GM23338 (cell line): ENCODE measurements at regions not wholly inside any gene's neighbourhood (a gene's known extent, or its start where the extent isn't known, plus 50 kb on each side); places are given as distances from the start of the nearest gene placed in this dataset.

Experiments
- ATAC-seq: fragments of 200-7000 bp; cut with Tn5 transposase; 3 replicates; pipeline ENCODE4 v1.9.1; 2020
- DNase-seq: peaks from one replicate; pipeline ENCODE4 v3.0.0-alpha.2; 2015; ENCODE audit warnings: low spot score
- H2AFZ ChIP-seq: fragments of 200-600 bp; sonication (generic); 2 replicates; pipeline ENCODE4 v1.8.0; 2016; ENCODE audit warnings: antibody characterized with exemption, mild to moderate bottlenecking, moderate library complexity
- H3F3A ChIP-seq: fragments of 200-600 bp; sonication (generic); replicated peaks from 2 replicates; pipeline ENCODE4 v1.8.0; 2017; ENCODE audit warnings: antibody characterized with exemption, mixed run types, low read depth
- H3K27ac ChIP-seq: fragments of 200-600 bp; sonication (generic); 2 replicates; pipeline ENCODE4 v1.6.1; 2016; ENCODE audit warnings: low read depth
- H3K27me3 ChIP-seq: fragments of 200-600 bp; sonication (generic); 2 replicates; pipeline ENCODE4 v1.8.0; 2016; ENCODE audit warnings: mild to moderate bottlenecking, mixed run types, moderate library complexity; ENCODE audit not compliant: insufficient read depth
- H3K36me3 ChIP-seq: fragments of 200-600 bp; sonication (generic); 2 replicates; pipeline ENCODE4 v1.8.0; 2016; ENCODE audit warnings: mild to moderate bottlenecking; ENCODE audit not compliant: insufficient read depth
- H3K4me1 ChIP-seq: fragments of 200-600 bp; sonication (generic); 2 replicates; pipeline ENCODE4 v1.8.0; 2016; ENCODE audit warnings: mild to moderate bottlenecking, moderate library complexity; ENCODE audit not compliant: insufficient read depth
- H3K4me2 ChIP-seq: fragments of 200-600 bp; sonication (generic); 2 replicates; pipeline ENCODE4 v1.7.1; 2017; ENCODE audit warnings: mixed run types
- H3K4me3 ChIP-seq: fragments of 200-600 bp; sonication (generic); 2 replicates; pipeline ENCODE4 v1.6.1; 2016; ENCODE audit warnings: mixed run types
- H3K79me2 ChIP-seq: fragments of 200-600 bp; sonication (generic); replicated peaks from 2 replicates; pipeline ENCODE4 v1.8.0; 2017; ENCODE audit warnings: mild to moderate bottlenecking; ENCODE audit not compliant: insufficient read depth
- H3K9me2 ChIP-seq: fragments of 200-600 bp; sonication (generic); 2 replicates; pipeline ENCODE4 v1.8.0; 2017; ENCODE audit not compliant: insufficient read depth
- H4K20me1 ChIP-seq: fragments of 200-600 bp; sonication (generic); replicated peaks from 2 replicates; pipeline ENCODE4 v1.8.0; 2017; ENCODE audit warnings: mild to moderate bottlenecking; ENCODE audit not compliant: insufficient read depth
- H3K27ac Mint-ChIP-seq: 2 replicates; pipeline ENCODE4 v1.8.0; 2020; ENCODE audit warnings: inconsistent platforms, mild to moderate bottlenecking, moderate library complexity, mixed read lengths
- H3K27me3 Mint-ChIP-seq: 3 replicates; pipeline ENCODE4 v1.8.0; 2022; ENCODE audit warnings: low read depth, mild to moderate bottlenecking, moderate library complexity, mixed read lengths, inconsistent platforms; ENCODE audit not compliant: insufficient read depth, poor library complexity
- H3K36me3 Mint-ChIP-seq: 3 replicates; pipeline ENCODE4 v1.8.0; 2021; ENCODE audit warnings: low read depth, mild to moderate bottlenecking, inconsistent platforms, moderate library complexity, mixed read lengths
- H3K4me1 Mint-ChIP-seq: 3 replicates; pipeline ENCODE4 v1.8.0; 2020; ENCODE audit warnings: mild to moderate bottlenecking, inconsistent platforms, mixed read lengths
- H3K4me3 Mint-ChIP-seq: 3 replicates; pipeline ENCODE4 v1.8.0; 2021; ENCODE audit warnings: moderate library complexity, mild to moderate bottlenecking, inconsistent platforms, mixed read lengths
- H3K9me3 Mint-ChIP-seq: 3 replicates; pipeline ENCODE4 v1.8.0; 2020; ENCODE audit warnings: moderate library complexity, mild to moderate bottlenecking, inconsistent platforms, mixed read lengths
- CREB1 ChIP-seq: fragments of 250-450 bp; sonication (Bioruptor Pico); IDR thresholded peaks from 2 replicates; pipeline ENCODE4 v1.5.0; 2020; ENCODE audit warnings: low read depth, mild to moderate bottlenecking, moderate library complexity
- CTCF ChIP-seq, 2 experiments: fragments of 200-600 bp in 1 of 2; sonication (generic) in 1 of 2; conservative IDR thresholded peaks; 2 replicates each; pipeline versions ENCODE4 v1.5.1 to v1.6.1; 2016 to 2017; ENCODE audit warnings: antibody characterized with exemption in 2 of 2, low read depth in 2 of 2, mild to moderate bottlenecking in 2 of 2, moderate library complexity in 1 of 2
- ETS1 ChIP-seq: IDR thresholded peaks from 2 replicates; pipeline ENCODE4 v1.6.1; 2016; ENCODE audit warnings: antibody characterized with exemption
- EZH2 ChIP-seq: fragments of 200-600 bp; sonication (generic); IDR thresholded peaks from one replicate; pipeline ENCODE4 v1.8.0; 2017; ENCODE audit warnings: antibody characterized with exemption, mild to moderate bottlenecking, low read depth; ENCODE audit not compliant: unreplicated experiment
- EZH2phosphoT487 ChIP-seq: fragments of 200-600 bp; sonication (generic); IDR thresholded peaks from one replicate; pipeline ENCODE4 v1.8.1; 2018; ENCODE audit warnings: antibody characterized with exemption; ENCODE audit not compliant: unreplicated experiment
- JUNB ChIP-seq: IDR thresholded peaks from one replicate; pipeline ENCODE4 v1.6.1; 2016; ENCODE audit warnings: antibody characterized with exemption; ENCODE audit not compliant: unreplicated experiment
- NANOG ChIP-seq: IDR thresholded peaks from 2 replicates; pipeline ENCODE4 v1.6.1; 2016; ENCODE audit warnings: antibody characterized with exemption, borderline replicate concordance
- POLR2AphosphoS5 ChIP-seq: IDR thresholded peaks from 2 replicates; pipeline ENCODE4 v1.6.1; 2016; ENCODE audit warnings: antibody characterized with exemption, low read depth
- REST ChIP-seq: IDR thresholded peaks from one replicate; pipeline ENCODE4 v1.6.1; 2018; ENCODE audit warnings: antibody characterized with exemption; ENCODE audit not compliant: unreplicated experiment
- STAT1 ChIP-seq: IDR thresholded peaks from one replicate; pipeline ENCODE4 v1.6.1; 2016; ENCODE audit warnings: antibody characterized with exemption; ENCODE audit not compliant: unreplicated experiment
- ZNF114 ChIP-seq: fragments of 250-450 bp; sonication (Bioruptor Pico); IDR thresholded peaks from 2 replicates; pipeline ENCODE4 v1.5.0; 2020; ENCODE audit warnings: mild to moderate bottlenecking, moderate library complexity
- ZNF331 ChIP-seq: fragments of 250-450 bp; sonication (Bioruptor Pico); IDR thresholded peaks from 2 replicates; pipeline ENCODE4 v1.5.0; 2020; ENCODE audit warnings: low read depth, mild to moderate bottlenecking, moderate library complexity
- ZNF462 ChIP-seq: fragments of 250-450 bp; sonication (Bioruptor Pico); IDR thresholded peaks from 2 replicates; pipeline ENCODE4 v1.5.0; 2020; ENCODE audit warnings: mild to moderate bottlenecking, moderate library complexity

GRCh38 chr5:61828856-61829255 lies 477.1 kb upstream of the KIF2A start:
- no peaks in the 10 kb centered on the region for H3K36me3 ChIP-seq

More at GRCh38 chr5:61828856-61829255, 477.1 kb upstream of the KIF2A start:
- no peak for ATAC-seq
- H2AFZ ChIP-seq = peak overlapping the region; percentile 47; the same call in 1 of the 2 replicates
- no peak for DNase-seq
- H3K4me3 ChIP-seq = no peak overlapping the region
- Mint-ChIP-seq H3K27me3 (peaks cover 2% of the 10 kb centered on the region), H3K4me3 (no peak overlapping the region), H3K4me1 (peaks cover 2% of the 10 kb centered on the region; the same call in 2 of the 3 replicates), H3K27ac (no peak overlapping the region), H3K36me3 (no peaks in the 10 kb centered on the region), H3K9me3 (no peaks in the 10 kb centered on the region)
- no peaks in the 10 kb centered on the region for H3K79me2 ChIP-seq
- TF ChIP-seq ZNF114 (CRISPR knock-in tag) (no peak), ETS1 (no peak), ZNF331 (no peak), REST (no peak), POLR2AphosphoS5 (no peak), EZH2 (no peak), ZNF462 (CRISPR knock-in tag) (no peak), EZH2phosphoT487 (no peak), CTCF (conservative IDR thresholded peaks at IDR 0.05; ENCODE audit: low read depth in 2 of 2) (no peak), CREB1 (CRISPR knock-in tag) (no peak), JUNB (no peak), NANOG (no peak), STAT1 (no peak)
- H3K27me3 ChIP-seq = no peaks in the 10 kb centered on the region
- no peaks in the 10 kb centered on the region for H3F3A ChIP-seq
- H3K4me2 ChIP-seq = no peak overlapping the region
- H3K4me1 ChIP-seq = no peaks in the 10 kb centered on the region; the same call in 1 of the 2 replicates
- no peak overlapping the region for H3K27ac ChIP-seq
- H3K9me2 ChIP-seq = no peaks in the 10 kb centered on the region; the same call in 1 of the 2 replicates
- H4K20me1 ChIP-seq = no peaks in the 10 kb centered on the region
